ENCODE measurements at regions not wholly inside any gene's neighbourhood (a gene's known extent, or its start where the extent isn't known, plus 50 kb on each side); places are given as distances from the start of the nearest gene placed in this dataset.

DNA sequence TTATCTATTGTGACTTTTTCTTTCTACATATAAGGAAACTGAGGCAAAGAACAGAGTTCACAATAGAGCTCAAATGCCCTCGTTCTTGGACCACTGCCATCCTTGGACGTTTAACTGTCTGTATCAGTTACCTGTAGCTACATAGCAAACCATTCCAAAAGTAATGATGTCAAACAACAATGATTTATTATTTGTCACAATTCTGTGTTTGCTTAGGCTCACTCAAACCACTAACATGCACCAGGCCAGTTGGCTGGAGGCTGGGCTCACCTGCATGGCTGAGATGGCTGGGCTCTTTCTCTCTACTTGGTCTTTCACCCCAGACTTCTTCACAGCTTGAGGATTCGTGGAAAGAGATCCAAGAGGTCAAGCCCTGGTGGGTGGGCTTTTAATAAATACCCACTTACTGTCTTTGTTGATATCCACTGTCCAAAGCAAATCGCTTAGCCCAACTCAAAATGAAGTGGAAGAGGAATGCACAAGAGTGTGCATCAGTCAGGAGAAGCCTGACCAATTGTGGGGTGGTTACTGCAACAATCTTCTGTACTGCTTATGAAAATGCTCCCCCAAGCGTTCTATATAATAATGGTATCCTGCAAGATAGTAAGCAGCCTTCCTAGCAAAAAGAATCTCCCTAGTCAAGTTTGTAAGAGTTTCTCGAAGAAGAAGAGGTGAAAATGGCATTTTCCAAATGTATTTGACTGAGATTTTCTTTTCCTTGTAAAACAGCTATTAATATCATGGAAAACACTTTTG lies 163.5 kb upstream of the NT5C1B start:
- DNase-seq, result no peak

DNA sequence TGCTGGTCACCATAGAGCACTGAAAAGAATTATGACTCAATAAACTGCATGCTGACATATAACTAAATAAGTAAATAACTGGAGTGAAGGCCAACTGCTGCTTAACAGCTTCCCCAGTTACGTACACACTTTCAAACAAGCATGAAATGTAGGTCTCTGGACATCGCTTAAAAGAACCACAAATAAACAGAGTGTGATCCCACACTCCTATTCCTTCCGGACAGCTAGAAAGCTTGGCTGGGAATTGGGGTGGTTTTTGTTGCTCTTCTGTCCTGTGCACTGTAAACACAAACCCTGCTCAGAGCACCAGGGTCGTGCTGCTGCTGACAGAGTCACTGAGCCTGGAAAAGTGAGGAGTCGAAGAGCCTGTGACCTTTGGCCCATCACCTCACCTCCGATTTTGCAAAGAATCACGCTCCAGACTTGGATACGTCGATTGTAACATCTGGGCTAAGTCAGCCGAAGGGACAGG lies 162.7 kb upstream of the NT5C1B start:
- no peak for DNase-seq

DNA sequence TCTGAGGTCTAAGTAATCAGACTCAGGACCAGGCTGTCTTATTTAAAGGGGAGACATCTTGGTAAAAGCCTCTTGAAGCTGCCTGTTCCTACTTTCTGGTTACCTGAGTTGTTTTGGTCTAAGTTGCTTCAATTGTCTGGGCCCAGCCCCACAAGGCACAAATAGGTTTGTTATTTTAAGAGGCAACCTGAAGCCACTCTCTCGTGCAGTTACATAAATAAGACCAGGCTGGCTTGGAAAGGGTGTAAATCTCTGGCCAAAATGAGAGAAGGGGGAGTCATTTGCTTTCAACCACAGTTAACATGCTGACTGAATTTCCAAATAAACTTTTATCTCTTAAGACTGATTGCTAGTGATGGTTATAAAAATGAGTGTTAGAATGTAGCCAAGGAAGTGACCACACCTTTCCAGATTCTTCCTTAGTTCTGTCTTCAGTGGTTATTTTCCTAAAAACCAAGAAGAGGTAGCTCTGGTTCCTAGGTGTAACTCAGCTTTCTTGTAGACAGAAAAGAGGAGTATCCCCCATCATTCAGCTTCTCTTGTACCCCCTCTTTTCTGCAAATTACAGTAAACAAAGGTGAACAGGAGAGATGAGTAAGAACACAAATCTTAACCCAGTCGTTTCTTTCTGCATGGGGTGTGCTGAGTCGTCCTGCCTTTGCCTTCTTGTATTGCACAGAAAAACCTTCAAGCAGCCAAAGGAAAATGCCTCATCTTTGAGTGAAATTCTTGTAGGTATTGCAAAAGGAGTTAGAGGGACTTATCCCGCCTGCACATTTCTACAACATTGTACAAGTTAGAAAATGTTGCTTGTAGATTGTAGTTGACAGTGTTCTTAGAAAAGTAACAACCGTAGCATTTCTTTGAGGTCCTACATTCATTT lies 161.5 kb upstream of the NT5C1B start:
- DNase-seq, result no peak

DNA sequence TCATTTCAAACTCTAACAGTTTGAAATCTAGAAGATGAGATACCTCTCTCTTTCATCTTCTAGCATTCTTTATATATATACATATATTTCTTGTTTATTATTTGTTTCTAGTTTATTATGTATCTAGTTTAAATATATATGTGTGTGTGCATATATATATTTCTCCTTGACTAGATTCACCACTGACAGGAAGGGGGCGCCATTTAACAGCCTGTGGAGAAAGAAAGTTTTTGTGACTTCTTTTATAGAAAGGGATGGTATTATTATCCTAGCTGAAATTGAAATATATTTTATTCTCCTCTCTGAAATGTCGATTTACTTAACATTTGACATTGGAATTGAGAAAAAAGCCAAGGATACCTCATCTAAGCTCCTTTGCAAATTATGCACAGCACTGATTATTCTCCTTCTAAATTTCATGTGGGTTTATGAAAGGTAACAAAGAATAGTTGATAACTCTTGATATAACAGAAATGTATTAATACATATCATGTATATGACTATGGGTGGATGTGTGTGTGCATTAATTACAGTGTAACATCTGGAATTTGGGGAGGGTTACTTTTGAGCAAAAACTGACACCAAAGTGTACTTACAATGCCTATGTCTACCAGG lies 160.7 kb upstream of the NT5C1B start:
- peak; percentile 26 to 69 for DNase-seq

DNA sequence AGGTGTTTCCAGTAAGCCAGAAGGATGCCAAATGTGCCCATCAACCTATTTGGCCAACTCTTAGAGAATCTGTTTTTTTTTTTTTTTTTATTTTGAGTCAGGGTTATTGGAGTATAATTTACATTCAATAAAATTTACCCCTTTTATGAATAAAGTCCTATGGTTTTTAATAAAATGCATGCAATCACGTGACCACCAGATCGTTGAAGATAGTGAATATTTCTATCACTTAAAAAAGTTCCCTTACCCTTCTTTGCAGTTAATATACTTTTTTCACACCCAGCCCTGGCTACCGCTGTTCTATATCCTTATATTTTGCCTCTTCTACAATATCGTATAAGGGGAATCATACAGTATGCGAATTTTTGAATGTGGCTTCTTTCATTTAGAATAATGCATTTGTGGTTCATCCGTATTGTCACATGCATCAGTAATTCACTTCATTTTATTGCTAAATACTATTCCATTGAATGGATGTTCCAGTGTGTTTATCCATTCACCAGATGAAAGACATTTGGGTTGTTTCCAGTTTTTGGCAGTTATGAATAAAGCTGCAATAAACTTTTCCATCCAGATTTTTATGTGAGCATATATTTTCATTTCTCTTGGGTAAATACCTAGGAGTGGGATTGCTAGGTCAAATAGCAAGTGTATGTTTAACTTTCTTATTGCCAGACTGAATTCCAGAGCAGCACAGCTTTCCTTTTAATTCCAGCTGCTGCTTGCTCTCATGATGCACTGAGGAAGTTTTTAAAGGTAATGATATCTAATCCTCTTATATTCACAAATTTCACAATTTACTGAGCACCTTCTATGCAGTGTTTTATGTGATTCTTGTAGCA lies 156.3 kb upstream of the NT5C1B start:
- DNase-seq, result no peak

DNA sequence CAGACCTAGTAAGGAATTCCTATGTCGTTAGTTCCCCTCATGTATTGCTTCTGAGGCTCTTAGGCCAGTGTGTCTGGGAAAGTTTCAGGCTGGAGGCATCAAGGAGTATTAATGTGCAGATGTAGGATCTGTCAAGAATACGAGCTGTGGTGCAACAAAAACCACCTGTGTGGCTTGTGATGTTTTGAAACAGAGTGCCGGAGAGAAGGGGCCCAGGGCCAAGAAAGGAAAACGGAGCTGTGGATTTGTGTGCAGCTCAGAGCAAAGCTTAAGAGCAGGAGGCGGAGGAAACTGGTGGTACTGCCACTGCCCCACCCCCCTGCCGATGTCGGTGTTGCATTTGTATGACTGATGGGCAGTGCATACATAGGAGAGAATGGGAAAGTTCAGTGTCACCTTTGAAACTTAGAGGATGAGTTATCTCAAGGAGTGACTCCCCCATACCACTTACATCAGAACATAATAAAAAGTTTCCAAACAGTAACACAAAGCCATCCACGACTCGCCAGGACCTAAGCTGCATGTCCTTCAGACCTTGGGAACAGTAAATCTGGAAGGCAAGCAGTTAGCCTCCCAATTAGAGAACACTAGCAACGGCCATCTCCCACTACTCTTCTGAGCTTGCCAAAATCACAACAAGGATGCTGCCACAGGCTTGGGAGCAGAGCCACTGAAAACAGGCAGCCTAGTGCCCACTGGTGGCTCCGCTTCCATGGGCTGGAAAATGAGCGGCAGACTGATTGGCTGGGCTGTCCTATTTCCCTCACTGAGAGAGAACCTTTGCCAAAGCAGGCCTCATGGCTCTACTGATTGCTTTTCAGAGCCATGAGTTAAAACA lies 152.7 kb upstream of the NT5C1B start:
- DNase-seq, result no peak

DNA sequence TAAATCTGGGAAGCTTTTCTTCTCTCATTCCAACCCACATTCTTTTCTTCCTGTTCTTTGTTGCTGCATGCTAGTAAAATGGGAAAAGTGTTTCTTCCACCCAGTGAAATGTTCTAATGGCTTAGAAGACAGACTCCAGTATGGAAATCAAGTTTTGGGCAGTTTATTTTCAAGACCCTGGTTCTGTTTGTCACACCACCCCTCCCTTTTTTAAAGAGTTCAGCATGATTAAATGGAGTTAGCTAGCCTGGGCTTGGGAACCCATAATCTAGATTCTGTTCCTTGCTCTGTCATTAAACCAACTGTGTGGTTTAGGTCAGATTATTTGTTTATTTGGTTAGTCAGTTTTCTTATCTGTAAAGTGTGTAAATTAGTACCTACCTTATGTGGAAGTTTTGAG lies 151.8 kb upstream of the NT5C1B start:
- DNase-seq, result no peak

DNA sequence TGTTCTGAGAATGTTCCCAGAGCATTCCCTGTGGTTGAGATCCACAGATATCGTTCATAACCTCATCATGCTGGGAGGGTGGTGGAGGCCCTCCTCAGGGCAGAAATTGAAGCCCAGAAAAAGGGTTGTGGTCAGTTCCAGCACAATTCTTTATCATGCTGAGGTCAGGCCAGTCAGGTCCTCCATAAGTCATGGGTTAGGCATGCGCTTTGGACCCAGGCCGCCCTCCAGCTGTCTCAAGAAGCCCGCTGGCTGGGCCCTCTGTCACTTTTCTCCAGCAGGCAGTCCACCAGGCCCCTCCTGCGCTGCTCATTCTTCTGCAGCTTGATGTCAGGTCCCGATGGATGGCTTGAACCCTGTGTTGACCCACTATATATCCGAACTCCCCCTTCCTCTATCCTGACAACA lies 151.1 kb upstream of the NT5C1B start:
- DNase-seq, result no peak

DNA sequence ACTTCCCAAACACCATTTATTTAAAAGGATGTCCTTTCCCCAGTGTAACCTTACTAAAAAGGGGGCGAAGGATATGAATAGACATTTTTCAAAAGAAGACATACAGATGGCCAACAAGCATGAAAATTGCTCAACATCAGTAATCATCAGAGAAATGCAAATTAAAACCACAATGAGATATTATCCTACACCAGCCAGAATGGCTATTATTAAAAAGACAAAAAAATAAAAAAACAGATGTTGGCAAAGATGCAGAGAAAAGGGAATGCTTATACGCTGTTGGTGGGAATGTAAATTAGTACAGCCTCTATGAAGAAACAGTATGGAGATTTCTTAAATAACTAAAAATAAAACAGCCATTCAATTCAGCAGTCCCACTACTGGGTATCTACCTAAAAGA lies 142.3 kb upstream of the NT5C1B start:
- DNase-seq, result no peak

DNA sequence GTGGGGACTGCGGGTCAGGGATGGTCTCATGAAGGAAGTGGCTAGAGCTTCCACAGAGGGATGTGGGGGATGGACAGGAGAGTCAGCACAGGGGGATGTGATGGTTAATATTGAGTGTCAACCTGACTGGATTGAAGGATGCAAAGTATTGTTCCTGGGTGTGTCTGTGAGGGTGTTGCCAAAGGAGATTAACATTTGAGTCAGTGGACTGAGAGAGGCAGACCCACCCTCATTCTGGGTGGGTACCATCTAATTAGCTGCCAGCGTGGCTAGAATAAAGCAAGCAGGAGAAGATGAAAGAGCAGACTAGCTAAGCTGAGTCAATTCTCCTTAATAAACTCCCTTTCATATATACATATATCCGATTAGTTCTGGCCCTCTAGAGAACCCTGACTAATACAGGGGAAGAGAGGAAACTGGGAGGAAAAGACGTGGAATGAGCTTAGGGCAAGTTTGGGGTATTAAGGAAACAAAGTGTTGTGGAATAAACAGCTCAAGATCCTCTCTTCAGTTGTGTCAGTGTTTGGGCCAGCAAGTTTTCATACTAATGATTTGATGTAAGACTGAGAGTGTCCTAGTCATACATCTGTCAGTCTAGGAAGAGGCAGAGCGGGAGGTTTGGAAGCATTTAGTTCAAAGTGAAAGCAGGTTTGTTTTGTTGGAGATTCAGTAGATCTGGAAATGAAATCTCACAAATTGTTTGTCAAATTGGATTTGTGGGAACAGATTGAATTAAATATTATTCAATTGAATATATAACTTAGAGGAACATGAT lies 135.2 kb upstream of the NT5C1B start:
- no peak for DNase-seq

DNA sequence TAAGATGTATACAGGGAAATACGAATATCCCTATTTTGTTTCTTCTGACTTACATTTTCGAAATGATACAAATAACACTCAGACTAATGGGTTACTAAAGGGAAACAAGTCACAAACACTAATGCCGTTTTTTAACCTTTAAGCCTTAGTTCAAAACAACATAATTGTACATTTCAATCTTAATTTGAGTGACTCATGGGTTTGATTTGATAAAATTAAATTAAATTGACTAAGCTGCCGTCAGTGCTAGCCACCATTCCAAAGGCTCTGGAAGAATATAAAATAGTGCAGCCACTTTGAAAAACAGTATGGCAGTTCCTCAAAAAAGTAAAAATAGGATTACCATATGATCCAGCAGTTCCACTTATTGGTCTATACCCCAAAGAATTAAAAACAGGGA lies 133.8 kb upstream of the NT5C1B start:
- DNase-seq, result no peak

DNA sequence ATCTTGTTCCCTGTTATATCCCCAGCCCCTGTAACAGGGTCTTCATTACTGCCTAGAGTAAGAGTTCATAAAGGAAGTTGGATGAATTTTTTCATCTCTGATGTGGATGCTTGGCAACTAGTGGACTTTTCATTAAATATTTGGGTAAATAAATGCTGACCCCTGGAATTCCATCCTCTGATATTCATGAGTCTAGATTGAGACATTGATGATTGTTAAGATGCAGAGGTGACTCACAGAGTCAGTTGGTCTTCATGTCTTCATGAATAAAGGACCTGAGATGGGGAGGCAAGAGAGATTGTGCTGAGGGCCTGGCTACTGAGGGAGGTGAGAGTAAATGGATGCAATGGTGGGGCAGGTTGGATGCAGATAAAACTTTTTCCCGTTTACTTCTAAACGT lies 132.7 kb upstream of the NT5C1B start:
- DNase-seq, result no peak

DNA sequence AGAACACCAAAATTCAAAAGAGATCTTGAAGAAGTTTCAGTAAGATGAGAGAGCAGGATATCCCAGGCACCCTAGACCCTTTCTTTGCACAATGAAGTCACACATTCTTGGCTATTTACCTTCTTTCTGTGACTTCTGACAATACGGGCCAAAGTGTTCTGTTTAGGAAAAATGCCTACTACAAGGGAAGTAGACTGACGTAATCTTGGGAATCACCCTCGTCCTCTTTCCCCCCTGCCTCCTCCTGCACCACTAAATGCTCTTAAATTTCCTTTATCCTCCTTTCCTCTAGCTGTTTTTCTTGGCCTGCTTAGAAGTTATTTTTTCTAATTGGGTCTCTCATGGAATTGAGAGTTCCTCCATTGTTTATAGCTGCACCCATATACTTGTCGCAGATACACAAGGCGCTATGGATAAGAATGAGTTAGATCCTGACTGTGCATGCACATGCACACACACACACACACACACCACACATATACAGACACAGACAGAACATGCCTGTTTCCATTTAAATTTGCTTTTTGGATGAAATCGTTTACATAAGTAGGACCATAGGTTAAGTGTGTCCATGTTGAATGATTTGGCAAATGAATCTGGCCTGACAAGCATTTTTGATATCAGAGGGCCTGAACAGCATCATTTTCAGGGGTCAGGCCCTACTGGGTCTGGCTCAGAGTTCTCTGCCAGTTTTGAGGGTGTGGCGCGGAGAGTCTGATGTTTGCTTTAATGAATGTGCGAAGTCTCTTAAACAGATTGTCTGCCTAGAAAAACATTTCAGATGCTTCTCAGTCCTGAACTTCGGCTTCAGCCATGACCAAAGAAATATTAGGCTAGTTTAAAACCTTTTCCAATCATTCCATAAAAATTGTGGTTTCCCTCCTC lies 131.9 kb upstream of the NT5C1B start:
- DNase-seq, result no peak

DNA sequence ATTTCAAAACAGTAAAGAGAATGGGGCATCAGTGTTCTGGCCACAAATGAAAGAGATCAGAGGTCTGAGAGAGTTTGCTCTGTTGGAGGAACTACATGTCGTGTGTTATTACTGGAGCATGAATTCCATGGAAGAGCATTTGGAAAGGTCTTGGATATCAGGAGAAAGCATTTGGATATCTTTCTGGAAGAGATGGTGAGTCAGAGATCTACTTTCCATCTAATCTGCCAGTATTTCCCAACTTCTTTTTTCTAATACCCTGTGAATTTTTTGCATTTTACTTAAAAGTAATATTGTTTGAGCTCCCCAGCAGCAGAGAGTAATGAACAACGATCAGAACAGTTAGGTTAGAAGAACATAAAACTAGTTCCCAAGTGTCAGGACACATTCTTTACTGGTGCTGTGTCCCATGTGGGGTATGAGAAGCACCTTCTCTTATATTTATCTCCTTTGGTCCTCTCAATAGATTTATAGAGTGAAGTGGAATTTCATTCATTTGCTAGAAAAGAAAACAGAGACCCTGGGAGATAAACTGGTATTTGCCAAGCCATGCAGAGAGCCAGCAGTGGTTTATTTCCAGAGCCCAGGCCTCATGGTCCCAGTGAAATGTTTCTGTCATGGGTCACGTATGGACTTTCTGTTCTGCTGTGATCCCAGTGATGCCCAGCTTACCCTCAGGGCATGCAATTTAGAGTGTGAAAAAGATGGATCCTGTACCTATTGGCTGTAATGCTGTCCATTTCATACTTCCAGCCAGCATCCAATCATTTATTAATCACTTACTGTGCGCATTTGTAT lies 130.8 kb upstream of the NT5C1B start:
- DNase-seq, result peak in 1 of 2 experiments; percentile 43

DNA sequence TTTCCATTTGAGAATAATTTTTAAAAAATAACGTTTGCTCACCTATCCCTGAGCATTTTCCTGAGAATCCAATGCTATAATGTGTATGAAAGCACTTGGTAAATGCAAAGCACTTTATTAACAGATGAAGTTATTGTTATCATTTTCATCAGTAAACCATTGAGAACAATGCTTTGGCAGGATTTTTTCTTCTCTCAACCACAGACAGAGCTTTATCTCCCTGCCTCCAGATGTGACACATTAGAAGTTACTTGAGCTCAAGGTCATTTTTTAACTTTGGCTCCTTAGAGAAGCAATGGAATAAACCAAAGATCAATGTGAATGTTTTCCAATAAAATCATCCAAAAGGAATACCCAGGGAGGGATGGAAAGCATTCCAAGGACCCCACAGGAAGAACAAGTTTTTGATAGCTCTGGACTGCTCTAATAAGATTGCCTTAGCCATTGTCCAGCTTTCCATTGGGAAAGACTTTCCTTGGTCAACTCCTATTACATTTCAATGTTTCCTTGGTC lies 118.9 kb upstream of the NT5C1B start:
- DNase-seq, result no peak

DNA sequence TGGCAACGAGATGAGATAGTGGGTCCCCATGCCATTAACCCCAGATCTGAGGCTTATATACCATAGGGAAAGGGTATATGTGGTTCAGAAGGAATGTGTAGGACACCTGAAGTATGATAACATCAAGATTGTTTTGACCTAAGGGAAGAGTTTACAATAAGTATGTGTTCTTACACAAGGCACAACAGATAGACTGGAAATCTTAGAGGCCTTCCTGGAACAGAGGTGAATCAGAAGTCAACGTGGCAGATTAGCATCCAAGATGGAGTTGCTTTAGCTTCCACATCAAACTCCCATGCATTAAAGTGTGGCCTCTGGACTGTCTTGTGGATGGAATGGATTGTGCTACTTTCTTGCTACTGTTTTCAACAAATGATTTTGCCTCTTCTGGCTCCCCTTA lies 116.6 kb upstream of the NT5C1B start:
- no peak for DNase-seq

DNA sequence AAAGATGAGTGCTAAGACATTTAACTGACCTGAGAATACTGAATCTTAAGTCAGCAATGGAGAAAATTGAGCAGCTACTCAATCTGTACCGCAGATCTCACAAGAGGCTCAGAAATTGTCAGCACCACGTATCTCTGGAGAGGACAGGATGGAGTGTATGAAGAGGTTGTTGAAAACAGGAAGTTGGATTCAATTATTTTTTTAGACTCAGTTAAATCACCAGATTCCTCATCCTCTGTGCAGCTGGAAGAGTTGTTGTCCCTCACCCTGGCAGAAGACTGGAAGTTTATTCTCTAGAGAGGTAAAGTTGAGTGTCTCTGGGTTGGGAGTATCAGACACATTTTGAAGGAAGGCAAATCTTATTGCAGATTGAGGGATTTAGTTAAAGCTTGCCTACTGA lies 114.9 kb upstream of the NT5C1B start:
- DNase-seq, result no peak

DNA sequence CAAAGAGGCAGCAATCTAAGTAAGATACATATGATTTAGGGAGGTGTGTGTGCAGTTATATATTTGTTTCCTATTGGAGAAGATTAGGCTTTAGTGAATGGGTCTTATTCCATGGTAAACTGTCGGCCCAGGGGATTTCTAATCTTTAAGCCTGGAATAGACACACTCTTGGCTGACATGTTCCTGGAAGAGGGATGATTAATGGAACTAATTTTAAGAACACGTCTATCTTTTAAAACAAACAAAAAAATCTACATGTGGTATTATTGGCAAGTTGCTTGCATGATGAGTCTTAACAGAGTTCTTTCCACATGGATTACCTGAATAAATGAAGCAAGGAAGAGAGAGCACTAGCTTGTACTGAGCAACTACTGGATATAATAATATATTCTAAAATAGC lies 114.2 kb upstream of the NT5C1B start:
- no peak for DNase-seq

DNA sequence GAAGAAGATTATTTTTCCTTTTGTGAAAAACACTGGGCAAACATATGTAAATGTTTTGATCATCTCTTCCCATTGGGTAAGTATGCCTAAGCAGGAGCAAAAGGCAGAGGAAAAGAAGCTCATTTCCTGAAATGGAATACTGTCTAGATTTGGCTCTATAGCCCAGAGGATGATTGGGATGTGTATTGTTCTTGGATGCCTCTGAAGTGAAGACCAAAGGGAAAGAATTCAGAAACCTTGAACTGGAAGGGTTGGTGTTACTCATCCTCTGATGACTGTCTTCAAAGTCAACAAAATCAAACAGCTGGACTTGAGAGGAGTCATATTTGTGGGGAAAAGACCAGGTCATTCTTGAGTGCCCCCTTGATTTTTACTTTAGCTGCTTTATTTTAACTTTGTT lies 112.6 kb upstream of the NT5C1B start:
- DNase-seq, result peak in 1 of 2 experiments; percentile 21

All from SW 1271 (cell line).